ENCODE measurements at regions not wholly inside any gene's neighbourhood (a gene's known extent, or its start where the extent isn't known, plus 50 kb on each side); places are given as distances from the start of the nearest gene placed in this dataset.

- POLR2A ChIA-PET = no interaction called here
- CTCF ChIA-PET = no interaction called here
- TF ChIP-seq, protein P1, sequence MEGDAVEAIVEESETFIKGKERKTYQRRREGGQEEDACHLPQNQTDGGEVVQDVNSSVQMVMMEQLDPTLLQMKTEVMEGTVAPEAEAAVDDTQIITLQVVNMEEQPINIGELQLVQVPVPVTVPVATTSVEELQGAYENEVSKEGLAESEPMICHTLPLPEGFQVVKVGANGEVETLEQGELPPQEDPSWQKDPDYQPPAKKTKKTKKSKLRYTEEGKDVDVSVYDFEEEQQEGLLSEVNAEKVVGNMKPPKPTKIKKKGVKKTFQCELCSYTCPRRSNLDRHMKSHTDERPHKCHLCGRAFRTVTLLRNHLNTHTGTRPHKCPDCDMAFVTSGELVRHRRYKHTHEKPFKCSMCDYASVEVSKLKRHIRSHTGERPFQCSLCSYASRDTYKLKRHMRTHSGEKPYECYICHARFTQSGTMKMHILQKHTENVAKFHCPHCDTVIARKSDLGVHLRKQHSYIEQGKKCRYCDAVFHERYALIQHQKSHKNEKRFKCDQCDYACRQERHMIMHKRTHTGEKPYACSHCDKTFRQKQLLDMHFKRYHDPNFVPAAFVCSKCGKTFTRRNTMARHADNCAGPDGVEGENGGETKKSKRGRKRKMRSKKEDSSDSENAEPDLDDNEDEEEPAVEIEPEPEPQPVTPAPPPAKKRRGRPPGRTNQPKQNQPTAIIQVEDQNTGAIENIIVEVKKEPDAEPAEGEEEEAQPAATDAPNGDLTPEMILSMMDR (IDR thresholded peaks at IDR 0.05; ENCODE audit: low read depth, low read length) = no peak
- DNase-seq (ENCODE audit: low read depth, low spot score) = no peak
- Histone ChIP-seq H3K27ac (ENCODE audit: low read depth, low read length) (no peak overlapping the region), H3K4me3 (ENCODE audit: low read depth, low read length) (no peak overlapping the region), H3K27me3 (ENCODE audit: control insufficient read depth, insufficient read depth, low read length) (no peaks in the 10 kb centered on the region), H3K9me3 (ENCODE audit: control insufficient read depth, insufficient read depth, low read length) (no peaks in the 10 kb centered on the region; the same call in 1 of the 2 replicates)
These were observed 1370.7 kb upstream of the CDH2 start for GRCh38 chr18:29547626-29548025.

GRCh38 chr18:29540548-29540947 is 1363.6 kb upstream of the CDH2 start:
- TF ChIP-seq, protein P1 (IDR thresholded peaks at IDR 0.05; ENCODE audit: low read depth, low read length) = no peak
- POLR2A ChIA-PET = no interaction called here
- CTCF ChIA-PET = no interaction called here
- H3K27me3 ChIP-seq (ENCODE audit: control insufficient read depth, insufficient read depth, low read length) = no peaks in the 10 kb centered on the region
- no peak overlapping the region for H3K4me3 ChIP-seq (ENCODE audit: low read depth, low read length)
- H3K9me3 ChIP-seq (ENCODE audit: control insufficient read depth, insufficient read depth, low read length) = no peaks in the 10 kb centered on the region
- no peak for DNase-seq (ENCODE audit: low read depth, low spot score)
- H3K27ac ChIP-seq (ENCODE audit: low read depth, low read length) = no peak overlapping the region

DNA sequence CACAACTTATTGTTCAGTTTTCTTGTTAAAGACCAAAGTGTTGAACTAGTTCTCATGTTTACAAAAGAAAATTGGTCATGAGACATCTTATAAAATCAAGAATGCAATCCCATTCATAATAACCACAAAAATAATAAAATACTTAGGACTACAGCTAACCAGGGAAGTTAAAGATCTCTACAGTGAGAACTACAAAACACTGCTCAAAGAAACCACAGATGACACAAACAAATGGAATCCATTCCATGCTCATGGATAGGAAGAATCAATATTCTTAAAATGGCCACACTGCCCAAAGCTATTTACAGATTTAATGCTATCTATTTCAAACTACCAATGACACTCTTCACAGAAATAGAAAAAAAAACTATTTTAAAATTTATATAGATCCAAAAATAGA is 1354.8 kb upstream of the CDH2 start:
- no peak overlapping the region for H3K27ac ChIP-seq (ENCODE audit: low read depth, low read length)
- no peak overlapping the region for H3K4me3 ChIP-seq (ENCODE audit: low read depth, low read length)
- no peaks in the 10 kb centered on the region for H3K27me3 ChIP-seq (ENCODE audit: control insufficient read depth, insufficient read depth, low read length)
- H3K9me3 ChIP-seq (ENCODE audit: control insufficient read depth, insufficient read depth, low read length) = no peaks in the 10 kb centered on the region
- DNase-seq (ENCODE audit: low read depth, low spot score) = no peak
- CTCF ChIA-PET = no interaction called here
- TF ChIP-seq, protein P1 (IDR thresholded peaks at IDR 0.05; ENCODE audit: low read depth, low read length) = no peak
- POLR2A ChIA-PET = no interaction called here

GRCh38 chr18:29523371-29523770 is 1346.4 kb upstream of the CDH2 start:
- CTCF ChIA-PET = no interaction called here

GRCh38 chr18:29512761-29513160 is 1335.8 kb upstream of the CDH2 start:
- TF ChIP-seq, protein P1 (IDR thresholded peaks at IDR 0.05; ENCODE audit: low read depth, low read length) = no peak
- H3K27me3 ChIP-seq (ENCODE audit: control insufficient read depth, insufficient read depth, low read length) = no peaks in the 10 kb centered on the region

More at GRCh38 chr18:29523371-29523770, 1346.4 kb upstream of the CDH2 start:
- no peaks in the 10 kb centered on the region for H3K9me3 ChIP-seq (ENCODE audit: control insufficient read depth, insufficient read depth, low read length)
- POLR2A ChIA-PET = no interaction called here
- H3K4me3 ChIP-seq (ENCODE audit: low read depth, low read length) = no peak overlapping the region
- H3K27me3 ChIP-seq (ENCODE audit: control insufficient read depth, insufficient read depth, low read length) = no peaks in the 10 kb centered on the region
- DNase-seq (ENCODE audit: low read depth, low spot score) = no peak
- TF ChIP-seq, protein P1 (IDR thresholded peaks at IDR 0.05; ENCODE audit: low read depth, low read length) = no peak
- no peak overlapping the region for H3K27ac ChIP-seq (ENCODE audit: low read depth, low read length)

More at GRCh38 chr18:29512761-29513160, 1335.8 kb upstream of the CDH2 start:
- no peak for DNase-seq (ENCODE audit: low read depth, low spot score)
- Histone ChIP-seq H3K27ac (ENCODE audit: low read depth, low read length) (no peak overlapping the region), H3K4me3 (ENCODE audit: low read depth, low read length) (no peak overlapping the region), H3K9me3 (ENCODE audit: control insufficient read depth, insufficient read depth, low read length) (no peaks in the 10 kb centered on the region)
- ChIA-PET CTCF (no interaction called here), POLR2A (no interaction called here)

All from AG04450 (cell line).